ENCODE measurements at regions not wholly inside any gene's neighbourhood (a gene's known extent, or its start where the extent isn't known, plus 50 kb on each side); places are given as distances from the start of the nearest gene placed in this dataset.

DNA sequence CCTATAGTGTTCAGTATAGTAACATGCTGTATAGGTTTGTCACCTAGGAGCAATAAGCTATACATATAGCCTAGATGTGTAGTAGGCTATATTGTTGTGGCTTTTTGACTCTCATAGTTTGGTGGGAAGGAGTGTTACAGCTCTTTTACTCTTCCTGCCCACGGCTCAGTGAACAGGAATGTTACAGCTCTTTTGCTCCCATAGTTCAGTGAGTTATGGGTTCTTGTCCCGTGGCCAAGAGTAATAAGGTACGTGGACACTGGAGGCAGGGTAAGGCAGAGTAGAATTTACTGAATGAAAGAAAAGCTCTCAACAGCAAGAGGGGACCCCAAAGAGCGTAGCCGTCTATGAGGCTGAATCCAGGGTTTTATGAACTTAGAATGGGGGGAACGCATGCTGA lies 734.3 kb downstream of the ADGRL2 start:
- TF ChIP-seq, protein P1, sequence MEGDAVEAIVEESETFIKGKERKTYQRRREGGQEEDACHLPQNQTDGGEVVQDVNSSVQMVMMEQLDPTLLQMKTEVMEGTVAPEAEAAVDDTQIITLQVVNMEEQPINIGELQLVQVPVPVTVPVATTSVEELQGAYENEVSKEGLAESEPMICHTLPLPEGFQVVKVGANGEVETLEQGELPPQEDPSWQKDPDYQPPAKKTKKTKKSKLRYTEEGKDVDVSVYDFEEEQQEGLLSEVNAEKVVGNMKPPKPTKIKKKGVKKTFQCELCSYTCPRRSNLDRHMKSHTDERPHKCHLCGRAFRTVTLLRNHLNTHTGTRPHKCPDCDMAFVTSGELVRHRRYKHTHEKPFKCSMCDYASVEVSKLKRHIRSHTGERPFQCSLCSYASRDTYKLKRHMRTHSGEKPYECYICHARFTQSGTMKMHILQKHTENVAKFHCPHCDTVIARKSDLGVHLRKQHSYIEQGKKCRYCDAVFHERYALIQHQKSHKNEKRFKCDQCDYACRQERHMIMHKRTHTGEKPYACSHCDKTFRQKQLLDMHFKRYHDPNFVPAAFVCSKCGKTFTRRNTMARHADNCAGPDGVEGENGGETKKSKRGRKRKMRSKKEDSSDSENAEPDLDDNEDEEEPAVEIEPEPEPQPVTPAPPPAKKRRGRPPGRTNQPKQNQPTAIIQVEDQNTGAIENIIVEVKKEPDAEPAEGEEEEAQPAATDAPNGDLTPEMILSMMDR (conservative IDR thresholded peaks at IDR 0.05), result no peak
- no peak for TF ChIP-seq ZFX (IDR thresholded peaks at IDR 0.05)

Measured in C4-2B (cell line).